NCI-H2196 (cell line): ENCODE measurements at regions not wholly inside any gene's neighbourhood (a gene's known extent, or its start where the extent isn't known, plus 50 kb on each side); places are given as distances from the start of the nearest gene placed in this dataset.
"Not testable (repeated sequence)": the region's sequence is repeated elsewhere in the genome, so short reads cannot be mapped to it uniquely, and the experiment has no call there.

Source experiments
- DNase-seq: peaks from one replicate; lab custom pipeline; 2025; ENCODE audit not compliant: unreplicated experiment; lab: John Stamatoyannopoulos, UW

DNA sequence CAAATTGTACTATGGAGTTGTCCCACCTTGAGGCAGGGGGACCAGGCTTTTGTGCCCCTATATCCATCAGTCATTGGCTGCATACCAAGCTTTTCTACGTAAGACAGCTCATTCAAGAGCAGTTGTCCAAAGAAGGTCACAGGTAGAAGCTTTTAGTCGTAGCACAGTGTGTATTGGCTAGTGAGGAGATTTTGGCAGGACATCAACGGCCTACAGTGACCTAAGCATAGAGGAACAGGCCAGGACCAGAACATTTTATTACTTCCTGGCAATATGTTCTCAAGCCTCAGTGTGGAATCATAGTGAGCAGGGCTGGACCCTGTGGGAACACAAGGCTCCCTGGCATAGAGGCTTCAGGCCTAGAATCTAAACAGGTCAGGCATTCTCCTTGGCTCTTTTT is 105.4 kb upstream of the ANKRD28 start:
- DNase-seq: no peak

GRCh38 chr3:15903759-15904720 is 106.3 kb upstream of the ANKRD28 start:
- DNase-seq: no peak

- DNase-seq: no peak
Measured at GRCh38 chr3:15905041-15905440, 107.3 kb upstream of the ANKRD28 start.

DNA sequence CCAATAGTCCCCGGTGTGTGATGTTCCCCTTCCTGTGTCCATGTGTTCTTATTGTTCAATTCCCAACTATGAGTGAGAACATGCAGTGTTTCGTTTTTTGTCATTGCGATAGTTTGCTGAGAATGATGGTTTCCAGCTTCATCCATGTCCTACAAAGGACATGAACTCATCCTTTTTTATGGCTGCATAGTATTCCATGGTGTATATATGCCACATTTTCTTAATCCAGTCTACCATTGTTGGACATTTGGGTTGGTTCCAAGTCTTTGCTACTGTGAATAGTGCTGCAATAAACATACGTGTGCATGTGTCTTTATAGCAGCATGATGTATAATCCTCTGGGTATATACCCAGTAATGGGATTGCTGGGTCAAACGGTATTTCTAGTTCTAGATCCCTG is 109.6 kb upstream of the ANKRD28 start:
- not testable (repeated sequence) for DNase-seq

GRCh38 chr3:15918988-15919387 is 121.2 kb upstream of the ANKRD28 start:
- DNase-seq: no peak

DNA sequence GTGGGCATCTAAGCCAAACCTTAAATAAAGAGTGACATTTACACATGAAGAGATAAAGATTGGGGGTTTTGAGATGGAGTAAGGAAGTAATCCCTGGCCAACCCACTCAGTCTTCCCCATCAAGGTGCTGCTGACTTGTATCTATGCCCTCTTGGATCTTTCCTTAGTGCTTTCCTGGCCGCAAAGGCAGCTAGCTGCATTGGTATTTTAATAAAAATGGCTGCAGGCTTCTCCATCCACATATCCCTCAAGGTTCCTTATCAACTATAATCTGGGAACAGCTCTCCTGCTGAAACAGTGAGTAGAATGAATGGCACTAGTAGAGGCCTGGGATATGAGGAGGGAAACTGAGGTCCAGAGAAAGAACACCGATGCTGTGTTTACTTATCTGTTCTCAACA is 122.2 kb upstream of the ANKRD28 start:
- no peak for DNase-seq

GRCh38 chr3:15923640-15924405 is 126.0 kb upstream of the ANKRD28 start:
- no peak for DNase-seq

DNA sequence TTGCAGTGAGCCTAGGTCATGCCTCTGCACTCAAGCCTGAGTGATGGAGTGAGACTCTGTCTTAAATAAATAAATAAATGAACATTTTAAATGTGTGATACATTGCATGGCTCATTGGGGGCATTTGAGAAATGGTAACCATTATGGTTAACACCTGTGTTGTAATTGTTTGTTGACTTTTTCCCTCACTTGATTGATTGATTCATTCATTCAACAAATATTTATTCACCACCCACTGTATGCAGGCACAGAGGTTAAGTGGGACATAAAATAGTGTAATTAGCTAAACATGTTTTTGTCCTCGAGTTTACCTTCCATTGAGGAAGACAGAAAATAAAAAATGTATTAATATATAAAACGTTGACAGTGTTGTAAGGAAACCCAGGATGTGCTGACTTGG is 127.1 kb upstream of the ANKRD28 start:
- DNase-seq: no peak

DNA sequence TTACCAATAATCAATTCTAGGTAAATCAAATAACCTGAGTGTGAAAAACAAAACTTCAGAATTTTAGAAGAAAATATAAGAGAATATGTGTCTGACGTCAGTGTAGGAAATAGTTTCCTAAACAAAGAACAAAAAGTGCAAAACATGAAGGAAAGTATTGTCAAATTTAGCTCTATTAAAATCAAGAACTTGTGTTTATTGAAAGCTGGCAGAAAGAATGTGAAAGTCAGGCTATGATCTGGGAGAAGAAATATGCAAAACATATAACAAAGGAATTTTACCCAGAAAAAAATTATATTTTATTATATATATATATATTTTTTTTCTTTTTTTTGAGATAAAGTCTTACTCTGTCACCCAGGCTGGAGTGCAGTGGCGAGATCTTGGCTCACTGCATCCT is 129.1 kb upstream of the ANKRD28 start:
- no peak for DNase-seq

DNA sequence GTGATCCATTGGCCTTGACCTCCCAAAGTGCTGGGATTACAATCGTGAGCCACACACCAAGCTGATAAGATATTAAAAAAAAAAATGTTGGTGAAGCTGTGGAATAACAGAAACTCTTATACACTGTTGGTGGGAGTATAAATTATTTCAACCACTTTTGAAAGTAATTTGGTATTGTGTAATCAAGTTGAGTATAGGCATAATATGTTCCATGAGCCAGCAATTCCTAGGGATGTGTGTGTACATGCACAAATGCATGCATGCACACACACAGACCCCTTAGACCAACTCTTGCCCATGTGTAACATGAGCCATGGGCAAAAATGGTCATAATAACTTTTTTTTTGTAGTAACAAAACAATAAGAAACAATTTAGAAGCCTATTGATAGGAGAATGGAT is 130.2 kb upstream of the ANKRD28 start:
- no peak for DNase-seq

- DNase-seq: no peak
Measured at GRCh38 chr3:15929944-15930571, 132.3 kb upstream of the ANKRD28 start.

- DNase-seq: no peak
Measured at GRCh38 chr3:15932348-15933300, 134.8 kb upstream of the ANKRD28 start.

DNA sequence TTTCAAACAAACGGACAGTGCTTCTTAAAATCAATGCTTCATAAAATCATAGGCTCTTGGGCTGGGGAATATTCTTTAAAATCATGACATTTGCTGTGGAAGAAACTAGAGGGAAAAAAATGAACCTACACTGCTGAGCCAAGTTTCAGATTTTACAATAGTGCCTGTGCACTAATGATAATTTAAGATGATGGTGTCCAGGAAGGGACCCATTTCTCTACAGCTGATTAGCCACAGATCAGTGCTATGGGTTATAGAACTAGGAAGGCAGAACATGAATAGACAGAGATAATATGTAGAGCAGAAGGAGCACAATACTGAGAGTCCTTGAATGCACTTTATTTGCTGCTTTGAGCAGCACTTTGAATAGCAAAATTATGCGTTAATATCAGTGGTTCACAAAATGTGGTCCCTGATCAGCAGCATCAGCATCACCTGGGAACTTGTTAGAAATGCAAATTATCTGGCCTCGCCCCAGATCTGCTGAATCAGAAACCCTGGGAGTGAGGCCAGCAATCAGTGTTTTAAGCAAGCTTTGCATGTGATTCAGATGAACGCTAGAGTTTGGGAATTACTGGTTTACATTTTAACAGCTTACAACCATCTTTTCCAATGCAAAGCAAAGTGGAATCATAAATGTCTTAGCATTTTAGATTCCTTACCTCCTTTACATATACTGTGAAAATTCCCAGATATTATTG is 135.8 kb upstream of the ANKRD28 start:
- DNase-seq: no peak

DNA sequence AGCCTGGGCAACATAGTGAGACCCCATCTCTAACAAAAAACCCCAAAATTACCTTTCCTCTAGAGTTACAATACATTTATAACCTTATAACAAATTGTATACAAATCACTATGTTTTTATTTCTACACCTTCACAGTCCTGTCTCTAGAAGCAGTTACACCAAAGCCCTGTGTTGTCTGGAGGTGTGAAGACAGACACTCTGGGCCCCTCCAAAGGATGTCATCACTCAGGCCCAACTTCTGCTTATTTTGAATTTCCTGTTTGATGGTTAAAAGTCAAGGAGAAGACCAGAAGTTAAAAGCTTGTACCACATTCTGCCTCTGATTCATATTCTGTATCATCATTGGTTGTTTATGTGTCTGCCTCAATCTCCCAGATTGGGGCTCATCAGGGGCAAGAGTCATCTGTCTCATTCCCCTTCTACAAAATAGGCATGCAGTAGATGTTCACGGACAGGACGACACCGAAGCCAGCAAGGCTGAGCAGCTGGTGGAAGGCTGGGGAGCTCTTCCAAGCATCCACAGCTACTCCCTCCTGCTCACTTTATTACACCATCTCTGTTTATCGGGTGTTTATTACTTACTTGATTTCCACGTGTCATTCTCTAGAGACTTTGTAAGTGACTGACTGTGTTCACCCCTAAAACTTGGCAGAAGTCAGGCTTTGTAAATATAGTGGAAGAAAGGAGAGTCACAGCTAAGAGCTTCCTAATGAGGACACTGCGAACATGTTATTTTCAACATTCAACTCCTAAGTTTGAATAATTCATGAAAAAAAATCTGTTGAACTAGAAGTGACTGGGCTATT is 136.8 kb upstream of the ANKRD28 start:
- DNase-seq: no peak

- no peak for DNase-seq
Measured at GRCh38 chr3:15936312-15936711, 138.5 kb upstream of the ANKRD28 start.

- no peak for DNase-seq
Measured at GRCh38 chr3:15940641-15941040, 142.9 kb upstream of the ANKRD28 start.

DNA sequence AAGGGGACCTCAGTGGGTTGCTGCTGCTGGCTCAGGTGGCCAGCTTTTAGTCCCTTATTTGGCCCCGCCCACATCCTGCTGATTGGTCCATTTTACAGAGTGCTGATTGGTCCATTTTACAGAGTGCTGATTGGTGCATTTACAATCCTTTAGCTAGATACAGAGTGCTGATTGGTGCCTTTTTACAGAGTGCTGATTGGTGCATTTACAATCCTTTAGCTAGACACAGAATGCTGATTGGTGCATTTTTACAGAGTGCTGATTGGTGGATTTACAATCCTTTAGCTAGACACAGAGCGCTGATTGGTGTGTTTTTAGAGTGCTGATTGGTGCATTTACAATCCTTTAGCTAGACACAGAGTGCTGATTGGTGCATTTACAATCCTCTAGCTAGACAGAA is 143.7 kb upstream of the ANKRD28 start:
- DNase-seq: not testable (repeated sequence)

DNA sequence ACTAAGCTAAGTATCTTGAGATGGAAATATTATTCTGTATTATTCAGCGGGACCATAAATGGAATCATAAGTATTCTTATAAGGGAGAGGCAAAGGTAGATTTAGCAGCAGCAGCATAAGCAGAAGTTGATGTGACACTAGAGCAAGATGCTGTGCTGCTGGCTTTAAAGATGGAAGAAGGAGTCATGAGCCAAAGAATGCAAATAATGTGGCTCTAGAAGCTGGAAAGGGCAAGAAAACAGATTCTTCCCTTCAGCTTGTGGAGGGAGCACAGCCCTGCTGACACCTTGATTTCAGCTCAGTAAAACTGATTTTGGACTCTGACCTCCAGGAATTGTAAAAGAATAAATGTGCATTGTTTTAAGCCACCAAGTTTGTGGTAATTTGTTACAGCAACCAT is 144.2 kb upstream of the ANKRD28 start:
- DNase-seq: no peak

DNA sequence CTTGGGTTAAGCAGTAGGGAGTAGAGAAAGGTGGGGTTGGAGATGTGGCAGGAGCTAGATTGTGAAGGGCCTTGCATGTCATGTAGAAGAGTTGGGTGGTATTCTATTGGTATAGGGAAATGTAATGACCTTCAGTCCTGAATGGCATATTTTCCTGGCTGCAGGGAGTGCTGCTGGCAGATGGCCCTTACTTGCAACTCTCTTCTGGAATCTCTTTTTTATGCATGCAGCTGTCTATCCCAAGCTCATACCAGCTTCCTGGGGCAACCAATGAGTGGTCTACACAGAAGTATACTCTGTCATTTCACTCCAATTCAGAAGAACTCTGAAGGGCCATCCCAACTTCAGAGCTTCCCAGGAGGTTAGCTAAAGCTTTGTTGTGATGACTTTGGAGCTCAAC is 144.7 kb upstream of the ANKRD28 start:
- no peak for DNase-seq
